GM12891 (cell line): ENCODE measurements at regions not wholly inside any gene's neighbourhood (a gene's known extent, or its start where the extent isn't known, plus 50 kb on each side); places are given as distances from the start of the nearest gene placed in this dataset.
"Not testable (repeated sequence)": the region's sequence is repeated elsewhere in the genome, so short reads cannot be mapped to it uniquely, and the experiment has no call there.

Source experiments
- DNase-seq: peaks from one replicate; pipeline ENCODE4 v3.0.0; 2011; ENCODE audit warnings: low spot score; ENCODE audit not compliant: insufficient read length
- FAIRE-seq: peaks from 2 replicates; lab custom pipeline; 2011; peaks lifted over from hg19 to GRCh38; lab: Jason Lieb, UNC
- PAX5 ChIP-seq: IDR thresholded peaks from 2 replicates; pipeline ENCODE4 v1.6.1; 2011; ENCODE audit warnings: low read length, moderate library complexity, mild to moderate bottlenecking; ENCODE audit not compliant: insufficient read depth, severe bottlenecking
- POLR2A ChIP-seq: IDR thresholded peaks from 2 replicates; pipeline ENCODE4 v1.6.1; 2011; ENCODE audit warnings: low read depth, low read length, control low read depth
- POLR2AphosphoS5 ChIP-seq: IDR thresholded peaks from 2 replicates; pipeline ENCODE4 v1.6.1; 2011; ENCODE audit warnings: low read depth, low read length, control low read depth
- POU2F2 ChIP-seq: IDR thresholded peaks from 2 replicates; pipeline ENCODE4 v1.6.1; 2011; ENCODE audit warnings: low read depth, mild to moderate bottlenecking, control low read depth, low read length, moderate library complexity
- SPI1 ChIP-seq: IDR thresholded peaks from 2 replicates; pipeline ENCODE4 v1.6.1; 2011; ENCODE audit warnings: low read depth, low read length, control low read depth
- TAF1 ChIP-seq: IDR thresholded peaks from 2 replicates; pipeline ENCODE4 v1.6.1; 2011; ENCODE audit warnings: low read depth, low read length, control low read depth

DNA sequence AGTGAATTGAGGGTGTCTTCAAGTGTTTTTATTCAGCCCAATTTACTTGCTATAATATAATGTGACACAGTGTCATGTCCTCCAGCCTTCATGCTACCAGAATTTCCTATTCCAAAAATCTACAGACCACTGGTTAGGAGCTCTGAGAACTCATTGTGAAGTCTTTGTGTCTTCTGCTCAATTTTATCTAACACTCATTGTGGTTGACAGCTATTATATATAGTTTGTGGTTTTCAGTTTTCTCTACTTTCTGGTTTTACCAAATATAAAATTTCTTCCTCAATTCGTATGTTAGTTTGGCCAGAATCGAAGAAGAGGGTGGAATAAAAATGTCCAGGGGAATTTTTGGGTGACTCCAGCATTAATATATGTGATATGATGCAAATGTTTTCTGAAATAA is 509.3 kb upstream of the NUDT12 start:
- no peak for TF ChIP-seq POU2F2
- TF ChIP-seq POLR2AphosphoS5: no peak
- no peak for TF ChIP-seq SPI1
- TF ChIP-seq POLR2A: no peak
- no peak for TF ChIP-seq TAF1
- TF ChIP-seq PAX5: no peak
- no peak for DNase-seq
- no peak for FAIRE-seq

DNA sequence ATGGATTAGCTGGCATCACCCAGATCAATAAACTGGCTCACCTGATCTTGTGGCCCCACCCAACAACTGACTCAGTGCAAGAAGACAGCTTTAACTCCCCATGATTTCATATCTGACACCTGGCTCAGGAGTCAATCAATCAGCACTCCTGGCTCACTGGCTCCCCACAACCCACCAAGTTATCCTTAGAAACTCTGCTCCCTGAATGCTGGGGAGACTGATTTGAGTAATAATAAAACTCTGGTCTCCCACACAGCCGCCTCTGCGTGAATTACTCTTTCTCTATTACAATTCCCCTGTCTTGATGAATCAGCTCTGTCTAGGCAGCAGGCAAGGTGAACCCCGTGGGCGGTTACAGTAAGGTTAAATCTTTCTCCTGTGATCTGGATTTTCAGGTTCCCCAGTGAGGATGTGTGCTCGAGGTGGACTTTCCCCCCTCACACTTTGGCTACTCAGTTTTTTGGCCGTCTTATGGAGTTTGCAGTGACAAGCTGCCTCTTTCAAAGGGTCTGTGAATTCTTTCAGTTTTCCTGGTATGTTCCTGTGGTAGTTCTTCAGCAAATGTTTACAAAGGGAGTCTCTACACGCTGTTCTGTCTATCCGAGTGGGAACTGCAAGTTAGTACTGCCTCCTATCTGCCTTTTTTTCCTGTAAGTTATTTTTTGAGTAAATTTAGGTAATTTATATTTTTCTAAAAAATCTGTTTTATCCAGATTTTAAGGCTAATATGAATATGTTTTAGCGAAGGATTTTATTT is 500.2 kb upstream of the NUDT12 start:
- DNase-seq: no peak
- TF ChIP-seq TAF1 (no peak), POU2F2 (no peak), POLR2AphosphoS5 (no peak), POLR2A (no peak), SPI1 (no peak), PAX5 (no peak)
- FAIRE-seq: no peak

DNA sequence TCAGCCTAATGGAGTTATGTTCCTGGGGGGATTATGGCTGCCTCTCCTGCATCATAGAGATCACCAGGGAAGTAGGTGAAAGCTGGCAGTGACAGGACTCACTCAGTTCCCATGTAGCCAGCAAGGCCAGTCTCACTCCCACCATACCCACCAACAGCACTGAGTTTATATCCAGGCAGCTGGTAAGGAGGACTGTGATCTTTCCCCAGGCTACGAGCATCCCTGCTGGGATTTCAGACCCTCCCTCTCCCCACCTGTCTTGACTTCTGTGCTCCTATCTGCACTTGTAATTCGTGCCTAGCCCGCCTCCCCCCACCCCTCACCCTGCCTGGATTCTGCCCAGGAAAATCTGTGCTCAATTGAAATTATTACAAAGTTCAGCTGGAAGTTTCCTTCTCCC is 499.1 kb upstream of the NUDT12 start:
- TF ChIP-seq POLR2A: no peak
- TF ChIP-seq PAX5: no peak
- TF ChIP-seq TAF1: no peak
- TF ChIP-seq POLR2AphosphoS5: no peak
- TF ChIP-seq SPI1: no peak
- TF ChIP-seq POU2F2: no peak
- DNase-seq (no peak), FAIRE-seq (no peak)

DNA sequence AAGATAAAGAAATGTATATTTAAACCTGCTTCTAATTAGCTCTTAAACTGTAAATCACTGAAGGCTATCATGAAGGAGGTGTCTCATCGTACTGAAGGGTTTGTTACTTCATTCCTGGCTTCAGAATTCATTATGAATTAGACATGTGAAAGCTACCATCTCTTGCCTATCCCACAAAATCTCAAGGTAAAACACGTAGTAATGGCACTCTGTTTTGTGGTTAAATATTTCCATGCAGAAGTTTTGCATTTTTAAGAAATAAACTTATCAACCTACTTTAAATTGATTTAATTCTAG is 490.7 kb upstream of the NUDT12 start:
- TF ChIP-seq POLR2A (no peak), POU2F2 (no peak), TAF1 (no peak)
- FAIRE-seq (no peak), DNase-seq (no peak)

DNA sequence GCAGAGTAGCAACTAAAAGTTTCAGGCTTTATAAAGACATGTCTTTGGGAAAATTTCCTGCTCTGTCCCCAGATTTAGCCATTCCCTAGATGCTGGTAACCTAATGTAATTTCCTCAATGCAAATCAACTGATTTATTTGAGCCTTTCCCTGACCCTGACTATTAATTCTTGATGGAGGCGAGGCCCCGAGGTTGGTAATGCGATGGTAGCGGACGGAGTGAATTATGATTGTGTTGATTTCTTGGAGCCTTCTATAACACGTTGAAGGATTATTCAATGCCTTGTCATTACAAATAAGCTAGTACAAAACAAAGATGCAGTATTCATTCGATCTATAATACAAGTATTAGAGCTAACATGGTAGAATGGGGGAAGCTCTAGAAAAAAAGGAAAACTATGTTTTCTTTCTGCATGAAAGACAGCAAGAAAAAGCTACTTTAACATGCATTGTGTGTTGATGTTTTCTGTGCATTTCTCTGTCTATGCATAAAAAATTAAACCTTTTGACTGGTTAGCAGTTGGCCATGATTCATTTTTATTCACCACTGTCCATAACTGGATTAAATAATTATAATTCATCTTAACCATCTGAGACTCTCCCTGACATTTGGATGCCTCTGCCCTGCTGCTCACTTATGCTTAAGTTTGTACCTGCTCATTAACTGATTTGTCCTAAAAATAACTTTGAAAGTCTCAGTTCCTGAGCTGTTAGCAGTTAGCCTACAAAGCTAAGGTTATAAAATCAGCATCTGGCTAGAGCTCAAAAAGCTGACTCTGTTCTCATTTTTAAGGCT is 490.2 kb upstream of the NUDT12 start:
- no peak for TF ChIP-seq POLR2AphosphoS5
- no peak for TF ChIP-seq PAX5
- TF ChIP-seq SPI1: no peak
- no peak for TF ChIP-seq TAF1
- no peak for TF ChIP-seq POLR2A
- no peak for TF ChIP-seq POU2F2
- DNase-seq: no peak
- FAIRE-seq: no peak

DNA sequence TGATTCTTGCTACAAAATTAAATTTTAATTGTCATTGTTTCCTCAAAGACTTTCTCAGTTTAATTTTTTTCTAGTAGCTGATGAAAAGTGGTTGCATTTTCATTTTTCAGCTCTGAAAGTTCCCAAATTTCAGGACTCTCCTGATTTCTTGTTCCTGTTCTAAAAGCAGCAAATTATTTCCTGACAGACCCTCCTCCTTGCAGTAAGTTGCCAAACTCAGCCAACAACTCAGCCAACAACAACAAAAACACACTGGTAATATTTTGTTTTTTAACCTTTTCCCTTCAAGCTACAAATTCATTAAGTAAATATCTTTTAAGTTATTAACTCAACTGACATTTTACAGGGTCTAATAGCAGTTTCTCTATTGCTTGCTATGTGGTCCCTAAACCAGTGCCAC is 487.8 kb upstream of the NUDT12 start:
- no peak for DNase-seq

DNA sequence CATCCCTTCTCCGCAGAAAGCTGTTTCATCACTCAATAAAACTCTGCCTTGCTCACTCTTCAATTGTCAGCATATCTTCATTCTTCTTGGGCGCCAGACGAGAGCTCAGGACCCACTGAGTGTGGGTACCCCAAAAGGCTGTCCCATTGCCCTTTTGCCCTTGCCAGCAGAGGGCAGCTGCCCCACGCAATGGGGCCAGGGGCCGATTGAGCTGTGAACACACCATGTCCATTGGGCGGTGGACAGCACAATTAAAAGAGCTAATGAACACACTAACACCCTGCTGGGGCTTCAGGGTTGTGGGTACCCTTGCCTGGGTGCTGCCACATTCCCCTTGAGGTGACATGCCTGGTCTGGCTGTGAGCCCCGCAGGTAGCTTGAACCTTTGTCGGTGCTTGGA is 487.2 kb upstream of the NUDT12 start:
- FAIRE-seq (no peak), DNase-seq (no peak)
- TF ChIP-seq TAF1 (no peak), PAX5 (no peak), POU2F2 (no peak), POLR2A (no peak), SPI1 (no peak), POLR2AphosphoS5 (no peak)

More for the DNA sequence above, 487.8 kb upstream of the NUDT12 start:
- no peak for TF ChIP-seq POU2F2
- TF ChIP-seq TAF1: no peak
- TF ChIP-seq POLR2AphosphoS5: no peak
- TF ChIP-seq POLR2A: no peak
- TF ChIP-seq PAX5: no peak
- no peak for TF ChIP-seq SPI1
- FAIRE-seq: no peak

DNA sequence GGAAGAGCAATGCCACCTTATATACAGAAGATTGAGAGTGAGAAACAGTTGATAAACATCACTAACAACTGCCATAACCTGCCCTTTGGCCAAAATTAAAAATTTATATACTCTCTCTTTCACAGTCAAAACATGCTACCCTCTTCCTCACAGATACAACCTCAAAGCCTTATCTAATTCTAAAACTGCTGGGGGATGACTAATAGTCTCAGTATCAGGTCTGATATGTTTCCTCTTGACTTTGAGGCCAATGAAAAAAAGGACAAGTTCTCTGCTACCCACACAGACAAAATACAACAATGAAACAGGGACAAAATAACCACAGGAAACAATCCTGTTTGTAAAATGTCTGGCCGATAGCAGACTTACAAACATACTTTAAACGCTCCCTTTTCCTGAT is 485.6 kb upstream of the NUDT12 start:
- no peak for DNase-seq
- TF ChIP-seq POLR2A (no peak), SPI1 (peak; percentile 37; the same call in 1 of the 2 replicates)
- FAIRE-seq: no peak

DNA sequence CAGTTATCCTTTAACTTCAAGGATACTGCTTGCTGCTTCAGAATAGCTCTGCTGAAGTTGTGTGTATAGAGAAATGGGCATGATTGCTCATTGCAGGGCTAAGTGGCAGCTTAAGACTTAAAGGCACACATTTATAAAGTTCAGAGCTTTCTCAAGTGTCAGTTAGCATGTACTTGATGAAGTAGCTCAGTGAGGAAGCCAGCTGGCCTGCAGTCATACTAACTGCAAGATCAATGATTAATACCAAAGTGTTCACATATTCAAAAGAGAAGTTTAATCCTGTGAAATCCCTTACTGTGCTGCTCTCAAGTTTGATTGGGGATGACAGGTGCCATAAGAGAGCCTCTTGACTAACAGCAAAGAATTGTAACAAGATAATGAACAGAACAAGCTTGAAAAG is 483.4 kb upstream of the NUDT12 start:
- DNase-seq (no peak), FAIRE-seq (no peak)
- TF ChIP-seq POU2F2: no peak
- no peak for TF ChIP-seq POLR2AphosphoS5
- no peak for TF ChIP-seq SPI1
- TF ChIP-seq TAF1: no peak
- no peak for TF ChIP-seq POLR2A

DNA sequence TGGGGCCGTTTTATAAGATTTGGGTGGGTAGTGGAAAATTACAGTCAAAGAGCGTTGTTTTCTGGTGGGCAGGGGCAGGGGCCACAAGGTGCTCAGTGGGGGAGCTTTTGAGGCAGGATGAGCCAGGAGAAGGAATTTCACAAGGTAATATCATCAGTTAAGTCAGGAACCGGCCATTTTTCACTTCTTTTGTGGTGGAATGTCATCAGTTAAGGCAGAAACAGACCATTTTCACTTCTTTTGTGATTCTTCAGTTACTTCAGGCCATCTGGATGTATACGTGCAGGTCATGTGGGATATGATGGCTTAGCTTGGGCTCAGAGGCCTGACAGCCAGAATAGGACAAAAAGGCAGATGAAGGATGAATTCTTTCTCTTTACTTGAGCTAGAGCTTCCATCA is 477.3 kb upstream of the NUDT12 start:
- FAIRE-seq, DNase-seq: not testable (repeated sequence)

DNA sequence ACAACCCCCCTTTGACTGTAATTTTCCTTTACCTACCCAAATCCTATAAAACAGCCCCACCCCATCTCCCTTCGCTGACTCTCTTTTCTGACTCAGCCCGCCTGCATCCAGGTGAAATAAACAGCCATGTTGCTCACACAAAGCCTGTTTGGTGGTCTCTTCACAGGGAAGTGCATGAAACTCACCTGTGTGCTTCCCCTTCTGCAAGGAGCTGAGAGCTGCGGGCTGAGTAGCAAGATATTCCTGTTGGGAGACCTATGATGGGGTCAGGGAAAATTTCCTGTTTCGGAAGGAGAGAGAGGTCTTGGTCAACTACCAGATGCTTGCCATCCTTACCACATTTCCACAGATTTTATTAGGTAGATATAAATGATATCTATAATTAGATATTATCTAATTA is 474.5 kb upstream of the NUDT12 start:
- not testable (repeated sequence) for DNase-seq, FAIRE-seq

DNA sequence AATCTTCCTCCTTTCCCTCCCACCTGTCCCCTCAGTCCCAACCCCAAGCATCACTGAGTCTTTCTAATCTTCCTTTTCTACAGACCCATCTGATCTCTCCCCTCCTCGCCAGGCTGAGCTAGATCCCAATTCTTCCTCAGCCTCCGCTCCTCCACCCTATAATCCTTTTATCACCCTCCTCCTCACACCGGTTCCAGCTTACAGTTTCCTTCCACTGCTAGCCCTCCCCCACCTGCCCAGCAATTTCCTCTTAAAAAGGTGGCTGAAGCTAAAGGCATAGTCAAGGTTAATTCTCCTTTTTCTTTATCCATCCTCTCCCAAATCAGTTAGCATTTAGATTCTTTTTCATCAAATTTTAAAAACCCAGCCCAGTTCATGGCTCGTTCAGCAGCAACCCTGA is 470.6 kb upstream of the NUDT12 start:
- FAIRE-seq, DNase-seq: not testable (repeated sequence)
